BE2C (cell line): ENCODE measurements at regions not wholly inside any gene's neighbourhood (a gene's known extent, or its start where the extent isn't known, plus 50 kb on each side); places are given as distances from the start of the nearest gene placed in this dataset.

Experiments used
- DNase-seq: peaks from one replicate; pipeline ENCODE4 v3.0.0-alpha.2; 2020
- H3K27me3 ChIP-seq: fragments of 250-450 bp; sonication (Bioruptor Pico); 2 replicates; pipeline ENCODE4 v1.5.1; 2020; ENCODE audit warnings: mild to moderate bottlenecking
- H3K36me3 ChIP-seq: fragments of 250-450 bp; sonication (Bioruptor Pico); 2 replicates; pipeline ENCODE4 v1.5.1; 2020; ENCODE audit warnings: mild to moderate bottlenecking
- H3K4me1 ChIP-seq: fragments of 250-450 bp; sonication (Bioruptor Pico); 2 replicates; pipeline ENCODE4 v1.5.1; 2020
- H3K4me3 ChIP-seq: 2 replicates; pipeline ENCODE4 v1.5.1; 2011; ENCODE audit warnings: low read depth, low read length
- H3K9me3 ChIP-seq: fragments of 250-450 bp; sonication (Bioruptor Pico); 2 replicates; pipeline ENCODE4 v1.5.1; 2020
- TF ChIP-seq, protein P1 (sequence below): IDR thresholded peaks from 2 replicates; pipeline ENCODE4 v1.5.1; 2012; ENCODE audit warnings: mild to moderate bottlenecking, low read depth, low read length

DNA sequence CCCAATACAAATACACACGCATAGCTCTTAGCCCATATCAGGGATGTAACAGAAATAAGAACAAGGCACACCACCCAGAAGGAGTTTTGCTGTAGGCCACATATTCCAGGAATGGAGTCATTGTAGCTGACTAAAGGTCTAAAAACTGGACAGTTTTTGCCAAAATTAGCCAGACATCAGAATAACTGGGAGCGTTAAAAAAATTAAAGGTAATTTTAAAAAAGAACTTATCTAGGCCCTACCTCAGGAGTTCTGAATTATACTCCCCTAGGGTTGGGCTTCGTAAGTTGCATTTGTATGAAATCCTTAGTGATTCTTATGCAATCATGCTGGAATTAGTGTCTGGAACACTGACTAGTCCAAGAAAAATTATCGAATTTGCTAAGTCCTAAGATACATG, 987.7 kb downstream of the GALC start:
- H3K36me3 ChIP-seq = no peaks in the 10 kb centered on the region
- no peaks in the 10 kb centered on the region for H3K27me3 ChIP-seq
- no peak overlapping the region for H3K4me3 ChIP-seq
- no peak for DNase-seq
- no peaks in the 10 kb centered on the region for H3K4me1 ChIP-seq
- H3K9me3 ChIP-seq = no peaks in the 10 kb centered on the region
- TF ChIP-seq, protein P1, sequence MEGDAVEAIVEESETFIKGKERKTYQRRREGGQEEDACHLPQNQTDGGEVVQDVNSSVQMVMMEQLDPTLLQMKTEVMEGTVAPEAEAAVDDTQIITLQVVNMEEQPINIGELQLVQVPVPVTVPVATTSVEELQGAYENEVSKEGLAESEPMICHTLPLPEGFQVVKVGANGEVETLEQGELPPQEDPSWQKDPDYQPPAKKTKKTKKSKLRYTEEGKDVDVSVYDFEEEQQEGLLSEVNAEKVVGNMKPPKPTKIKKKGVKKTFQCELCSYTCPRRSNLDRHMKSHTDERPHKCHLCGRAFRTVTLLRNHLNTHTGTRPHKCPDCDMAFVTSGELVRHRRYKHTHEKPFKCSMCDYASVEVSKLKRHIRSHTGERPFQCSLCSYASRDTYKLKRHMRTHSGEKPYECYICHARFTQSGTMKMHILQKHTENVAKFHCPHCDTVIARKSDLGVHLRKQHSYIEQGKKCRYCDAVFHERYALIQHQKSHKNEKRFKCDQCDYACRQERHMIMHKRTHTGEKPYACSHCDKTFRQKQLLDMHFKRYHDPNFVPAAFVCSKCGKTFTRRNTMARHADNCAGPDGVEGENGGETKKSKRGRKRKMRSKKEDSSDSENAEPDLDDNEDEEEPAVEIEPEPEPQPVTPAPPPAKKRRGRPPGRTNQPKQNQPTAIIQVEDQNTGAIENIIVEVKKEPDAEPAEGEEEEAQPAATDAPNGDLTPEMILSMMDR = no peak

DNA sequence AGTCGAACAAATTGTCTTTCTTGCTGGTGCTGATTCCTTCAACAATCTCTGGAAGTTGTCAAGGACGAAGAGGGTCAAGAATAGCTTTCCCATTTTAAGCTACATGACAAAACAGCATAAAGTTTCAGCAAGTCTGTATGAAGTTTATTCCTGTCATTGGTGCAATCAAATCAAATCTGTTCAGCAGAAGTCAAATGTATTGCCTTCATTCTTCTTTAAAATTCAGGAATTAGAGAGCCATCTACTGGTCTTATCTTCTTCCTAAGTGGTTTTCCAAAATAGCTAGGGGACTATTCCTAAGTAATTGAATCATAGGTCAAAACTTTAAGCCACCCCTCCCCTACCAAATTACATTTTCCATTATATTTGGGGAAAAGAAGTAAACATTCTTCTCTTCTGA, 990.2 kb downstream of the GALC start:
- TF ChIP-seq, protein P1 = no peak
- Histone ChIP-seq H3K27me3 (no peaks in the 10 kb centered on the region), H3K4me1 (no peaks in the 10 kb centered on the region), H3K4me3 (no peak overlapping the region), H3K36me3 (no peaks in the 10 kb centered on the region), H3K9me3 (no peaks in the 10 kb centered on the region)
- no peak for DNase-seq

DNA sequence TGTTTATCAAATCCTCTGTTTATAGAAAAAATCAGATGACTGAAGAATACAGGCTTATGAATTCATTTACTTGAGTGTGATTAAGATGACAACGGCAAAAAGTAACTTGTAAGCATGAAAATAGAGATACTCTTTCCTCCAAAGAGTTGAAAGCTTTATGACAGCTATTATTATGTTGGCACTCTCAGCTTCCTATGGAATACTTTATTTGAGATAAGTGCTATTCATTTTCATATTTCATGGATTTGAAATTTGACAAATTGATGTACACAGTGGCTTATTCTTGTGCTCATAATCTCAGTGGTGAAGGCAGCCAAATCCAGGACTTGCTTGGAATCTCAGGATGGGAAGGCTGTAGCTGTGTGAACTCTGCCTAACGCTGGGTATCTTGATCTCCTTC, 991.6 kb downstream of the GALC start:
- no peak for DNase-seq
- H3K27me3 ChIP-seq = no peaks in the 10 kb centered on the region
- H3K4me3 ChIP-seq = no peak overlapping the region
- no peaks in the 10 kb centered on the region for H3K9me3 ChIP-seq
- no peaks in the 10 kb centered on the region for H3K4me1 ChIP-seq
- TF ChIP-seq, protein P1 = no peak
- no peaks in the 10 kb centered on the region for H3K36me3 ChIP-seq

DNA sequence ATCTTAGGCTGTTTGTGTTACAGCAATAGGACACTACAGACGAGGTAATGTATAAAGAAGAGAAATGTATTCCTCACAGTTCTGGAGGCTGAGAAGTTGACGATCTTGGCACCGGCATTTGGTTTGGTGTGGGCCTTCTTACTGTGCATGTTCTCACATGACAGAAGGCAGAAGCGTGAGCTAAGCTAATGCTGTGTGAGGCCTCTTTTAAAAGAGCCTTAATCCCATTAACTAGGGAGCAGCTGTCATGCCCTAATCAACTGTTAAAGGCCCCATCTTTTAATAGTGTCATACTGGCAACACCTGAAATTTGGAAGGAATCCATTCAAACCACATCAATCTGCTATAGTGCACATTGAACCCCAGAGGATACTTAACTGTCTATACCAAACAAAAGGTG, 992.9 kb downstream of the GALC start:
- TF ChIP-seq, protein P1 = no peak
- no peaks in the 10 kb centered on the region for H3K36me3 ChIP-seq
- no peaks in the 10 kb centered on the region for H3K27me3 ChIP-seq
- H3K4me1 ChIP-seq = no peaks in the 10 kb centered on the region
- DNase-seq = no peak
- H3K4me3 ChIP-seq = no peak overlapping the region
- no peaks in the 10 kb centered on the region for H3K9me3 ChIP-seq

DNA sequence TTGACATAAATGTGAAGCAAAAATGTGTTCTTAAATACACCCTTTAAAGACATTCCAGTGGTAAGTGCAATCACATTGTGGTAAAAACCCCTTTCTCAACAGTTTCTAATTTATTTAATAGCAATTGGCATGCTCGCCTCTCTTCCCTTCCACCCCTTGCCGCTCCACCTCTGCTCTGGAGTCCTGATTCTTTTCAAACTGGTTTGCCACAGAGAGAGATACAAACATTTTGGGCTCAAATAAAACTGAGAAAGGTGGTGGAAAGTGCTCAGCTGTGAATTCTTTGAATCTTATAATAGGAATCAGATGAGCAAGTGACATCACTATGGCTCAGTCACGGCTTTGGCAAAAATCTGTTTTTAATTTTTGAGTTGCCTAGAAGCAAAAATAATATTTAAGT, 993.9 kb downstream of the GALC start:
- Histone ChIP-seq H3K4me1 (no peaks in the 10 kb centered on the region), H3K4me3 (no peak overlapping the region), H3K27me3 (no peaks in the 10 kb centered on the region), H3K36me3 (no peaks in the 10 kb centered on the region), H3K9me3 (no peaks in the 10 kb centered on the region)
- DNase-seq = no peak
- TF ChIP-seq, protein P1 = no peak

DNA sequence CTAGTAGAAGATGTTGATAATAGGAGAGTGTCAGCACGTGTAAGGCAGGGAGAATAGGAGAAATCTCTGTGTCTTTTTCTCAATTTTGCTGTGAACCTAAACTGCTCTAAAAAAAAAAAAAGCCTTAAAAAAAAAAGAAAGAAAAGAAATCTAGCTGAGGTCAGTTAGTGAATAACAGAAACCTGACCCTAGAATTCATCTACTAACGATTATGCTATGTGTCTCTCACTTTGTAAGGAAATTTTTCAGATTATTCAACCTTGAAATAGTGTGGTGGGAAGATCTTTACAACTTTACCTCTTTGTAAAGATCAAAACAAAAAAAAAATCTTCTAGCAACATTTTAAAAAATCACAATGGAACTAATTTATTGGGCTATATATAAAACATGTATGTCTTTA, 995.7 kb downstream of the GALC start:
- H3K27me3 ChIP-seq = no peaks in the 10 kb centered on the region
- H3K36me3 ChIP-seq = no peaks in the 10 kb centered on the region
- H3K9me3 ChIP-seq = no peaks in the 10 kb centered on the region
- no peak for DNase-seq
- no peak overlapping the region for H3K4me3 ChIP-seq
- TF ChIP-seq, protein P1 = no peak
- no peaks in the 10 kb centered on the region for H3K4me1 ChIP-seq
